GM19468 (cell line): ENCODE measurements at regions not wholly inside any gene's neighbourhood (a gene's known extent, or its start where the extent isn't known, plus 50 kb on each side); places are given as distances from the start of the nearest gene placed in this dataset.

Experiments
- ATAC-seq: cut with Tn5 transposase; IDR thresholded peaks from one replicate; pipeline ENCODE4 v1.9.1; 2021; ENCODE audit warnings: mild to moderate bottlenecking, moderate library complexity, moderate number of reproducible peaks; ENCODE audit not compliant: unreplicated experiment; ENCODE audit errors: extremely low read depth

DNA sequence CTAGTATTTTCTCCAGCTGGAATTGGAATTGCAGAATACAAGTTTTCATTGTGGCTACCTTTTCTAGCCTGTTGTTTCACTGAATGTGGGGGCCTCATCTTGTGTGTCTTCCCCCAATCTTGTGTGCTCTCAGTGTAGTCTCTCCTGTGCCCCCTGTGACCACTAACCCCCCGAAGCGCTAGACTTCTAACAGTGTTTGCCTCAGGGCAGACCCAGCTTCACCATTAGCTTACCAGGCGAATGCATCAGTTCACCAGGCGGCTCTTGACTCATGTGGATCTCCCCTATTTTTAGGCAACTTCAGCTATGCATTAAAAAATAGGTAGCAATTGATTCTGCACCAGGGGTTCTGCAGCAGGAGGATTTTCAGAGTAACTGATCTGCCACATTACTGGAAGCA lies 376.2 kb upstream of the MEIS1 start:
- ATAC-seq, result no peak

DNA sequence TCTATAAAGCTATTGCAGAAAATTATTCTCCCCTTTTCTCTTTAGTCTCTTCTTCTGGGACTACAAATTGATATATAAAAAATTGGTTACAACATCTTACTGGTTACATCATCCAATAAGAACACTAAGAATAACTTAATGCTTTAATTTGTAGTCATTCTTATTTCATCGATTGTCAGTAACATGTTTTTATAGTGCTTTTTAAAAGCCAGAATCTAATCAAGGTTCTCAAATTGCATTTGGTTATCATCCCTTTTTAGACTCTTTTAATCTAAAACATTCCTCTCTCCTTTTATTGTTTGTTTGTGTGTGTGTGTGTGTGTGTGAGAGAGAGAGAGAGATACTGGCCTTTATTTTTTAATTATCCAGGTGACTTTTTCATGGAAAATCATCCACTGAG lies 377.1 kb upstream of the MEIS1 start:
- no peak for ATAC-seq

DNA sequence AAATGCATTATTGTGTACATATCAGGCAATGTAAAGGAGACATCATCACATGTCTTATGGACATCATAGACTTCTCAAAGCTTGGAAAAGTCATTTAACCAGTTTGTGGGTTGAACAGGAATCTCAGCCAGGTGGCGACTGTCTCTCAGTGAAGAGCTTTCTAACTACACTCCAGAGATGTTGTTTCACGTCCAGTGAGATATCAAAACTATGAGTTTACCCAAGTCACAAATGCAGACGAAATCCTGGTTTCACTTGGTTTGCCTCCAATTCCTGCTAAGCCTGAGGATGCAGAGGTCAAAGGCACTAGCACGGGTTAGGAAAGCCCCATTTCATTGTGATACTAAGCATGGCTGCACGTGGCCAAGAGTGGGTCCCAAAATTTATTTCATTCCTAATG lies 384.5 kb upstream of the MEIS1 start:
- ATAC-seq, result no peak

DNA sequence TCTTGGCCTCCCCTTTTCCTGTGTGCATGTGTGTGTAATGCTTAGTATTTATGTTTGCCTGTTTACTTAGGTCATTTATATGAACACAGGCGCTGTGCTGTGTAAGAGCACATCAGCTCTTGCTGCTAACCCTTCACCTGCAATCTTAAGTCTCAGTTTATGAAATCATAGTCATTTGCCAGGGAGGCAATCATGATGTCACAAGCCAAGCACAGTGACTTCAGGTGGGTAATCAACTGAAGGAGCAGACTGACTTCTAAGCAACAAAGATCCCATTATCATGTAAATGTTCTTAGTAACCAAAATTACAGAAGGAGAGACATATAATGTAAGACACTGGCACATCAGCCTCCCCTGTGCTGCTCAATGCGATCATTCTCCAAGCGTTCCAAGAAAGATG lies 386.3 kb upstream of the MEIS1 start:
- no peak for ATAC-seq

DNA sequence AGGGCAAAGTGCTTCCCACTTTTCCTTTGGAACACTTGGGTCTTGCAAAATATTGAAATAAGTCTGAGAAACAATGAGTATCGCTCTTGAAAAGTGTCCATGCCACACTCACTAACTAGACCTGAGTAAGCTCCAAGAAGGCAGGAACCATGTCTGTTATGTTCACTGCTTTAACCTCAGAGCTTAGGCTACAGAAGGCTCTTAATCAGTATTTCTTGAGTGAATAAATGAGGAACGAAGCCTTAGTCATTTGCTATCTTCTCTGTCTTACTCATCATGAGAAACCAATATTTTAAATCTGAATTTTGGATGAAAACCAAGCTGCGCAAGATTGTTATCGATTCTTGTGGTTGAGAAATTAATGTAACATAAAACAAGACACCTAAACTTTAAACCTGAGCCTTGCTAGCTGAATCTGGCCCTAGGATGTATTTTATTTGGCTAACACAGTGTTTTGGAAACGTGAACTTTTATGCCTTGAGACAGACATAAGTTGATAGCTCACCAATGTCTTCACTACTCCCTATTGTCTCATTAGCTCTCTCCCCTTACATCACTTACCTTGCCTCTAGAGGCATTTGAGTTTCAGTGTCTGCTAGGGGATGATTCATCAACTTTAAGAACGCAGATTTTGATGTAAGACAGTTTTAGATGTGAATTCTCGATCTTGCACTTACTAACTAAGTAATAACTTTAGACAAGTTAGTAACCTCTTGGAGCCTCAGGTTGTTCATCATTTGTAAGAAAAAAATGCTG lies 392.8 kb upstream of the MEIS1 start:
- no peak for ATAC-seq

DNA sequence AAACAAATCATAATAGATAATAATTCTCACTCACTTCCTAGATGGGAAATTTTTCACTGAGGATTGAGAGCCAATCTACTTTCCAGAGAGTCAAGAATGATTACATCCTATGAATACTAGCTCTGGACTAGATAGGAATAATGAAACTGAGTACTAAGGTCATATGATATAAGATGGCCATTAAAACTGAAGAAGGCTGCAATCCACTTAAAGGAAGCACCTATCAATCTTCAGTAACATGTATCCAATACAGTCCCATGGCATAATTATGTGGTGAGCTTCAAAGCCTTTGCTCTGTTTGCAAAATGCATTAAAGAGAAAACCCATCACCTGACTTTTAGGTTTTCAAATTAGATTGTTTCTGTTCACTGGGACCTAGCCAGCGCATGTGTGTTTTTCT lies 398.0 kb upstream of the MEIS1 start:
- ATAC-seq, result no peak

DNA sequence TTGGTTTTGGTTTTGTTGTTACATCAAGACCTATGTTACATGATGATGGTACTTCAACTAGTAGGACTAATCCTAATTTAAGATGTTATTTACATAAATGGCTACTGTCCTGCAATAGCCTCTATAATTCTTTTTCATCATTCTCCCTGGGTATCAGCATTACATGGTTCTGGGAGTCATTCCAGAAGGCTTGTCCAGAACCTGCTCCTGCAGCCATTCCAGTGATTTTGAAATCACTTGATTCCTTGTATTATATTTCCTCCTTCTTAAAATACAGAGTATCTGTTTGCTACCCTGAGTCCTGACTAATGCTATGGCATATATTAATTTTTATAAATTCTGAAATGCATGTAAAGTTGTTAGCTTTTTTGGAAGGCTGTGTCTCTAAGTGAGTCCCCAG lies 400.5 kb upstream of the MEIS1 start:
- ATAC-seq, result no peak

DNA sequence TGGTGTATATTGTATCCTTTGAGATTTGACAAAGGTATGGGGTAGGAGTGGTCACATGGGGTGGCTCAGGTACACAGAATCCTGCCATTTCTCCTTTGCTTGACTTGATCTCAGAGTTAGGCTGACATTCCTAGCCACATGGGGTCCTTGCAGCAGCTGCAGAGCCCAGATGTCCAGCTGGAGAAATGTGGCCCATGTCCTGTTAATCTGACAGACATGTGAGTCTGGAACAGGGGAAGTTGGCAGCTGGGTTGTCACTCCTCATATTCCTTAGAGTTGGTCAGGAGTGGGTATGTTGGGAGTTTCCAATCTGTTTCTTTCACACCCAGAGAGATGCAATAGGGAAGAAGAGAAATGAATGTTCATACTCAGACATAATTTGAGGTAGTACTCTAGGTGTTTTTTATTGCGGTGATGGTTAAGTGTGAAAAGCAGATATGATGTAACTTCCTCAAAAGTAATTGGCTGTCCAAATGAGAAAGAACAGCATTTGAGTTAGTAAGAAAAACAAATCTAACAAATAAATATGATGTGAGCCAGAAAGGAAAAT lies 402.6 kb upstream of the MEIS1 start:
- ATAC-seq, result no peak

DNA sequence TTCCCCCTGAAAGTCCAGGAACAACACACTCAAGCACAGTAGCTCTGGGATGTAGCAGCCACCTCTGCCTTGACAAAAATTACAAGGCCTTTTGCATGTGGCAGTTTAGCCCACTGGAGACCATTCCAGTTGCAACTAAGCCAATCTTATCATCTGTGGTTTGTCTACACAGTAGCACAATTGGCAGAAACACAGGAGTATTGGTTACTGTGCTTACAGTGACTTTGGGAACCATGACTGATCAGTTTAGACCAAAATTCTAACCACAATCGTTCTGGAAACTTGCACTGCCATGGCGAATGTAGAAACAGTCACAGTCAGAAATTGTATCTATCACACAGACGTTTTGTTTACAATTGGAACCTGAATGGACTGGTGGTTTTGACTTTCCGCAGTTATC lies 403.7 kb upstream of the MEIS1 start:
- no peak for ATAC-seq

DNA sequence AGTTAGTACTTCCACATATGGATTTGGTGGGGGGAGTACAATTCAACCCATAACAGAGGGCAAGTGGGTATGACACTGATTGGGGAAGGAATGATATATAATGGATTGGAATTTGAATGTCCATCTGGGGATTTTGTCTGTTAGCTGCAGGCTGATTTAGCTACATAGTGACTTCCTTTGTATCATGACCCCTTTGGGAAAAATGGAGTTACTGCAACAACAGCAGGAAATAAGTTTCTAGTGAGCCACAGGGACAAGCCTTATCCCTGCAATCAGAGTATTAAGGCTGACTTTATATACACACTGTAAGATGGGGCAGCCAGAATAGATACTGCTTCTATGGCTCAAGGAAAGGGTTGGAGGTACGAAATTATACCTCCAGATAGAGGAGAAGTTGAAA lies 404.4 kb upstream of the MEIS1 start:
- no peak for ATAC-seq

DNA sequence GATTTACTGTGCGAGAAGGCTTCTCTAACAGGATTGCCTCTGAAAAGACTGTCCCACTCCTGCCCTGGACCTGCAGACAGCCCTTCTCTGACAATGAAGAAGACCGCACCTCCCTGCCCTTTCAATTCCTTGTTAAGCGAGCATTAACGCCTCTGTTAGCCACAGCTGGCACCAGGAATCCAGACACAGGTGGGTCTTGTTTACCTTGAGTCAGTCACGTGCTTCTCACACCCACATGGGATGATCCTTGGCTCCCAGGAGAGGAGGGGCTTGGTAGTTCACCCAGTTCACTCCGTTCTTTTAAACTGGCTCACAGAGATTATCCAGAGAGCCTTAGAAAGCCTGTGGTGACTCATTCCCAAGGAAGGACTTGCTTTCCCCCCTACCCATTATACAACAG lies 410.5 kb upstream of the MEIS1 start:
- ATAC-seq, result no peak

DNA sequence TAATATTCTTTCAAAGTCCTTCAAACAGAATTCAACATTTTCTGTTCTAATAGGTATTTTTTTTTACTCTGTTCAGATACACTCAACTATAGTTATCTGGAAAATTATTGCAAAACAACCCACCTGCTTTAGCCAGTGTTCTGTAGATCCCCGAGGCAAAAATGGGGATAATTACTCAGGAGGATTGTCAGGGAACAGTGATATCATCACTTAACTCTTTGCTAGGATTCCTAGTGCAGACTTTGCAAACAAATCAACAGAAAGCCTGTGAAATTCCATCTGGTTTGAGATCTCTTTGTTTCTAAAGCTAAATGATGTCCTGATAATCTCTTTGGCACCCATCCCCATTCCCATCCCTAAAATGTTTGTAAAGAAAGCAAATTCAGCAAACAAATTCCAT lies 413.6 kb upstream of the MEIS1 start:
- no peak for ATAC-seq

DNA sequence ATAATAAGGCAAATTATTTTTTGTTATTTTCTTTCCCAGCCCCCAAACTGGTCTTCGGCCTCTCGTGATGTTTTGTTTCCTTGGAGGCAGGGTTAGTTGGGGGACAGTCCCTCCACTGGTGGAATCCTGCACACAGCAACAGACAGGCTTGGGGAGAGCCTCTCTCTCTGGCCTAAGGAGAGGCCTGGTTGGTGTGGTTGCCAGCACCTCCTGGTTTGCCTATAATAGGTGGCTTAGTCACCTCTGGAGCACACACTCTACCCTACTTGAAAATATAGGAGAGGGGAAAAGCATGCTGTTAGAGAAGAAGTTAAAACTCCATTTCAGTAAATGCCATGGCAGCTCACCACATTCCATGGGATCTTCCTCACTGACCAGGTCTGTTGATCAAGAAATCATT lies 417.2 kb upstream of the MEIS1 start:
- ATAC-seq, result no peak

DNA sequence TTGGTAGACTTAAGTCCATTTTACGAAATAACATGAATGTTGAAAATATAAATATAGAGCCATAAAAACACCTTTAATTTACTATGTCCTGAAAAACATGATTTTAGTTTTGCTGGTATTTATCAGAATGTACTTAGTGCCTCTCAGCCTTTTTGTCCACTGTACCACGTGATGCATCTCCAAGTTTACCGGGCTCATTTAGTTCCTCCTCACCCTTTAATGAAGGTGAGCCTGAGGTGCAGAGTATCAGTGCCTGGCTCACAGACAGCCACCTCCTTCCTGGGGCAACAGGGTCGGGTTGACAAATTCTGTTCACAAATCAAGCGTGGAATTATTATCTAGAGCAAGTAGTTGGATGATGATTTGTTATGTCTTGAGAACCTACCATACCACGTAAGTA lies 420.5 kb upstream of the MEIS1 start:
- ATAC-seq, result no peak

DNA sequence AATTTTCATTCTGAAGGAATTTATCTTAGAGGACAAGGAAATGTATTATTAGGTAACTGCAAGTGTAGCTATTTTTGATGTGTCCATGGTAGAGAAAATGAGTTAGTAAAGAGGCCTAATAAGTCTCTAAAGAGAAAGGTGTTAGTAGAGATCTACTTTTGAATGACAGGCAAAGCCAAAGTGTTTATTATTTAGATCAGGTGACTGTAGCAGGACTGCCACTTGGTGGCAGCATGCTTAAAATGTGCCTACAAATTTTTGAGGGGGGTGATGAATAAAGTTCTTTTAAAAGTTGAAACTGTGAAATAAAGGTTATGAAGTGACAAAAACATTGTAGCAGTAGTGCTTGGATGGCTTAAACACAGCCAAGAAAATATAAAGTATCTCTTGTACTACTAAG lies 421.5 kb upstream of the MEIS1 start:
- no peak for ATAC-seq

DNA sequence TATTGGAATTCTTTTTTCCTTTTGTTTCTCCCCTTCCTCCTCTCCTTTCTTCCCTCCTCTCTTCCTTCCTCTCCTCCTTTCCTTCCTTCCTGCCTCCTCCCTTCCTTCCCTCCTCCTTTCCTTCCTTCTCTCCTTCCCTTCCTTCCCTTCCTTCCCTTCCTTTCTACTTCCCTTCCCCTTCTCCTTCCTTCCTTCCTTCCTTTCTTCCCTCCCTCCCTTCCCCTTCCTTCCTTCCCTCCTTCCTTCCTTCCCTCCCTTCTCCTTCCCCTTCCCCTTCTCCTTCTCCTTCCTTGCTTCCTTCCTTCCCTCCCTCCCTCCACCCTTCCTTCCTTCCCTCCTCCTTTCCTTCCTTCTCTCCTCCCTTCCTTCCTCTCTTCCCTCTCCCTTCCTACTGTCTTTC lies 431.0 kb upstream of the MEIS1 start:
- ATAC-seq, result no peak

DNA sequence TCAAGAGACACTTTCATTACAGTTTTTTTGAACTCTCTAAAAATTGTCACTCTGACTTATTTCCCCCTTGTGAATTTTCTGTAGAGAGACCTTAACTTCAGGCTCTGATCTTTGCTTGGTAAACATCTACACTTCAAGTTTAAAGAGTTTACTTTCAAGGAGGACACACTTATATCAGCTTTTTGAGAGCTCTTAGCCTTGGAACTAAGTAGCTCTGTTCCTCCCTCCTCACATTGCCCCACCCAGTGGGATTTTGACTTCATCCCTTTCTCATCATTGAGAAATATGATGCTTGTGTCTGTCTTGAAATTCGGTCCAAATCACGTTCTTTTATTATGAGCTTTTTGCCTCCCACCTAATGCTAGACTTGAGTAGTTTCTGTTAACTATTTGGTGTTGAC lies 433.4 kb upstream of the MEIS1 start:
- ATAC-seq, result no peak

DNA sequence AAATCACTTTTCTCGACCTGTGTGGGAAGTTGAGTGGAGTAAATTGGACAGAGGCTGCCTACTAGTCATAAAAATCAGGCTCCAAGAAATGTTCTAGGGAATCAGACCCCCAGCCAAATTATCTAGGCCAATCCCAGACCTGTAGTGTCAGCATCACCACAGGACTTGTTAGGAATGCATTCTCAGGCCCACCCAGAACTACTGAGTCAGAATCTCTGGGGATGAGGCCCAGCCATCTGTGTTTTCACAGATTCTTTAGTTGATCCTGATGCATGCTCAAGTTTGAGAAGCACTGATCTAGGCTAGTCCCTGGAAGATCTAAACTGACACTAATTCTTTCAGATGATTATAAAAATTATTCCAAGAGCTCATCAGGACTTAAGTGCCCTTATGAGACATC lies 434.0 kb upstream of the MEIS1 start:
- no peak for ATAC-seq

DNA sequence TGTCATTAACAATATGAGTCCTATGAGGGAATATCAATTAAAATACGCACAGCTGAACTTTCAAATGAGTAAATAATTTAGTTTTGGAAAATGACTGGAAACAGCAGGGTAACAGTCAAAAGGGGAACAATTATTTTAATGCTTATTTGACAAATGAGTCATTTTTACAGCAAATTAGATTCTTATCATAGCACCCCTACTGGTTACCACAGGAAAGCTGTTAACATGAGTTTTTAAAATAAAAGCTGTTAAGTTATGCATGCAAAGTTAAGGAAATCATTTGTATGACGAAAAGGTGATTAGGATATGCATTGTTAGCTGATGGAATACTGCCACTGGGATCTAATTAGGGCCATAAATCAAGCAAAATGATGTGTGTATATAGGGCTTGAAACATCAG lies 435.1 kb upstream of the MEIS1 start:
- ATAC-seq, result no peak

DNA sequence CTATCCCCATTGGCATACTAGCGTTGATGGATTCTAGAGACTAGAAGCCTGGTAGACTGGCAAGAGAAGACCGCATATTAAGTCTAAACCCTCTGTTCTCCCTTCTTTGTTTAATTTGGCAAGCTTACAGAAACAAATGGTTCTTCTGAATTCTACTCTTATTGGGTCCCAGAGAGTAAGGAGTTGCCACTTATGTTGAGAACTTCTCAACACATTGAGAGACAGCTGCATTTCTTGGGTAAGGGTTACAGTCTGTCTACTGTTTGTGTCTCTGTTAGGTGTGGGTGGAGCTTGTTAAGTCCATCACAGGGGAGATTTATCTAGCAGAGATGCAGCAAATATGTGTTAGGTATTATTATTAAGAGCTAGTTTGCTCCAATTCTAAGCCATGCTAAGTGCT lies 435.8 kb upstream of the MEIS1 start:
- ATAC-seq, result no peak

DNA sequence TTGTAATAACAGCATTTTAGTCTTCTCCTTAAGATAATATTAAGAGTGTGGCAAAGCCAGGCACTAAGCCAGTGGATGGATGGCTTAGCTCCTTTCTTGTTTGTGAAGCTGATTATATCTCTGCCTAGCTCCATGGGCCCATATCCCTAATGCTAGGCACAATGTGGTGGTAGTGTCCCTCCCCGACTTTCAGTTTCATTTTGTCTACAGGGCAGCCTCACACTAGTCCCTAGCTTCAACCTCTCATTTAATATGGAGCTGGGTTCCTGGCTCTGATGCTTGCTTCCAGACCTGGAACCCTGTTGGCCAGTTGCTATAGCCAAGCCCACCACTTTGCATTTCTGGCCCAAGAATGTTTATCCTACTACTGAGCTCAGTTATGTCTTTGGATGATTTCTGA lies 437.0 kb upstream of the MEIS1 start:
- ATAC-seq, result no peak

DNA sequence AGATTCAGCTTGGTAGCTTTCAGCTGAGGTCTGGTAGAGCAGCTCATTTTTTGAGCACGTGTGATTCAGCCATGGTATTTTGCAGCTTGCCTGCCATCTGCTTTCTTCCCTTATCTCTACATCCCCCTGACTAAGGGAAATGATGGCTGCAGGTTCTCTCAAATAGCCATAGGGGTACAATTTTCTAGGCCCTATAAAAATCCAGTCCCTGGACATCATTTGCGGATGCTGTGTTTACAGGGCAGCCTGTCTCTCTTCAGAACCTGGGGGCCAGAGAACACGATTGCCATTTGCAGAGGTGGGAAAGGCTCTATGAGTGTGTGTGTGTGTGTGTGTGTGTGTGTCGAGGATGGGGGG lies 442.7 kb upstream of the MEIS1 start:
- no peak for ATAC-seq
